Keratinocyte (primary cell): ENCODE measurements at regions not wholly inside any gene's neighbourhood (a gene's known extent, or its start where the extent isn't known, plus 50 kb on each side); places are given as distances from the start of the nearest gene placed in this dataset.

Experiments
- DNase-seq: peaks from one replicate; pipeline ENCODE4 v3.0.0-alpha.2; 2011; ENCODE audit warnings: low read depth, missing footprints, low spot score
- FAIRE-seq: peaks from 2 replicates; lab custom pipeline; 2011; peaks lifted over from hg19 to GRCh38; lab: Jason Lieb, UNC
- H2AFZ ChIP-seq: 2 replicates; pipeline ENCODE4 v1.6.0; 2012; ENCODE audit warnings: low read length, control low read depth, inconsistent platforms; ENCODE audit not compliant: control insufficient read depth
- H3K27ac ChIP-seq: 2 replicates; pipeline ENCODE4 v1.5.1; 2011; ENCODE audit warnings: low read length; ENCODE audit not compliant: control insufficient read depth, insufficient read depth
- H3K27me3 ChIP-seq: 3 replicates; pipeline ENCODE4 v1.6.0; 2011; ENCODE audit warnings: low read length; ENCODE audit not compliant: control insufficient read depth, insufficient read depth; ENCODE audit errors: extremely low read depth
- H3K36me3 ChIP-seq, 2 experiments: 2 replicates in 1 of 2; 3 replicates in 1 of 2; pipeline ENCODE4 v1.5.1; 2011; ENCODE audit warnings: low read length in 2 of 2, mild to moderate bottlenecking in 1 of 2; ENCODE audit not compliant: control insufficient read depth in 2 of 2, insufficient read depth in 2 of 2; ENCODE audit errors: extremely low read depth in 1 of 2
- H3K4me1 ChIP-seq: 3 replicates; pipeline ENCODE4 v1.5.1; 2011; ENCODE audit warnings: low read length; ENCODE audit not compliant: control insufficient read depth, insufficient read depth; ENCODE audit errors: extremely low read depth
- H3K4me2 ChIP-seq: 3 replicates; pipeline ENCODE4 v1.6.0; 2011; ENCODE audit warnings: low read depth, low read length; ENCODE audit not compliant: control insufficient read depth, insufficient read depth; ENCODE audit errors: extremely low read depth
- H3K4me3 ChIP-seq, 3 experiments: fragments of 200-600 bp in 1 of 3; sonication (generic) in 1 of 3; 2 replicates in 2 of 3; 3 replicates in 1 of 3; pipeline ENCODE4 v1.5.1; 2011 to 2016; ENCODE audit warnings: low read length in 3 of 3, mild to moderate bottlenecking in 3 of 3, control low read depth in 2 of 3, inconsistent platforms in 1 of 3, low read depth in 1 of 3, mixed read lengths in 1 of 3, mixed run types in 1 of 3, moderate library complexity in 1 of 3; ENCODE audit not compliant: control insufficient read depth in 2 of 3, insufficient read depth in 2 of 3; ENCODE audit errors: extremely low read depth in 1 of 3
- H3K79me2 ChIP-seq: 2 replicates; pipeline ENCODE4 v1.6.0; 2012; ENCODE audit warnings: low read length; ENCODE audit not compliant: control insufficient read depth, insufficient read depth
- H3K9ac ChIP-seq: 3 replicates; pipeline ENCODE4 v1.6.0; 2011; ENCODE audit warnings: low read length; ENCODE audit not compliant: control insufficient read depth, insufficient read depth; ENCODE audit errors: extremely low read depth
- H3K9me1 ChIP-seq: 3 replicates; pipeline ENCODE4 v1.6.0; 2011; ENCODE audit warnings: low read length; ENCODE audit not compliant: control insufficient read depth, insufficient read depth; ENCODE audit errors: extremely low read depth
- H3K9me3 ChIP-seq: 2 replicates; pipeline ENCODE4 v1.5.1; 2012; ENCODE audit warnings: low read depth, low read length; ENCODE audit not compliant: control insufficient read depth
- H4K20me1 ChIP-seq: 3 replicates; pipeline ENCODE4 v1.6.0; 2011; ENCODE audit warnings: low read length; ENCODE audit not compliant: control insufficient read depth, insufficient read depth; ENCODE audit errors: extremely low read depth
- CTCF ChIP-seq, 3 experiments: IDR thresholded peaks in 1 of 3; conservative IDR thresholded peaks in 1 of 3; optimal IDR thresholded peaks in 1 of 3; 2 replicates in 2 of 3; 3 replicates in 1 of 3; pipeline versions ENCODE3 to v1.5.1; 2011; ENCODE audit warnings: low read length in 3 of 3, mild to moderate bottlenecking in 3 of 3, moderate library complexity in 2 of 3, control low read depth in 1 of 3, inconsistent platforms in 1 of 3; ENCODE audit not compliant: insufficient read depth in 2 of 3; ENCODE audit errors: extremely low read depth in 1 of 3
- EZH2 ChIP-seq: IDR thresholded peaks from one replicate; pipeline ENCODE4 v1.6.1; 2012; ENCODE audit warnings: inconsistent platforms, mild to moderate bottlenecking, low read length, moderate library complexity
- dilution Hi-C: fragments of 300-500 bp; cut with MboI; formaldehyde crosslinking; loops from one replicate; pipeline ENCODE4 v1.7.0; 2020; ENCODE audit warnings: low sequenced_read_pairs; ENCODE audit not compliant: extremely low pct_ligation_motif_present

- DNase-seq: no peak
- no peaks in the 10 kb centered on the region for H3K27me3 ChIP-seq
- FAIRE-seq: no peak
- H3K27ac ChIP-seq: no peak overlapping the region
- no peak overlapping the region for H3K4me2 ChIP-seq
- dilution Hi-C loops: no loop called here
- H3K9me1 ChIP-seq: no peaks in the 10 kb centered on the region
- no peaks in the 10 kb centered on the region for H3K79me2 ChIP-seq
- no peaks in the 10 kb centered on the region for H3K36me3 ChIP-seq
- no peaks in the 10 kb centered on the region for H3K9me3 ChIP-seq
- H3K9ac ChIP-seq: no peak overlapping the region
- no peaks in the 10 kb centered on the region for H3K4me1 ChIP-seq
- H2AFZ ChIP-seq: no peak overlapping the region
- TF ChIP-seq EZH2 (no peak), CTCF (optimal IDR thresholded peaks at IDR 0.05 in 1 of 3, IDR thresholded peaks at IDR 0.05 in 1 of 3, conservative IDR thresholded peaks at IDR 0.05 in 1 of 3; ENCODE audit: extremely low read depth in 1 of 3, insufficient read depth in 2 of 3, low read length in 3 of 3) (no peak)
- H3K4me3 ChIP-seq: no peak overlapping the region
- H4K20me1 ChIP-seq: no peaks in the 10 kb centered on the region
Measured at GRCh38 chr3:112747624-112748023, 99.0 kb downstream of the CD200R1L start.

DNA sequence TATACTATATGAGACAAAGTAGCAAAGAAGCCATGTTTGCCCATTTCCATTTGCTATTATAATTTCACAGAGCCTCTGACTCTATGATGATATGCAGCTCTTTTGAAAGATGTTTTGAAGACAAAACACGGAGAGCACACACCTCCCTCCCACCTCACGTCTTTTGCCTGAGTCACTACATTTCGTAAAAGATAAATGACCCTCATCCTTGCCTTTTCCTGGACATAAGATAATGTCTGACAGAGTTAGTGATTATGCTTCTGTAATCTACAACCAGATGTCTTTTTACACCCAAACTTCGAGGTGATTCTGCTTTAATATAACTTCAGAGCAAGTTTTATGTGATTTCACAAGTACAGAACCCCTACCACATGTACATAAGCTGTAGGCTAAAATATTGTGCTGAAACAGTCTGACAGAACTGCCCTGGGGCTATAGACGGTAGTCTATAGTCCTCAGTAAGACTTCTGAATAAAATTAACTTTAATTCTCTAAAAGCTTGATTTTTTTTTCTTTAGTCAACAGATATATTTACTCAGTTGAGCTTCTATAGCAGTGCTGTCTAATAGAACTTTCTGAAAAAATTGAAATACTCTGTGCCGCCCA, 99.9 kb downstream of the CD200R1L start:
- no peak overlapping the region for H3K4me2 ChIP-seq
- dilution Hi-C loops: no loop called here
- no peaks in the 10 kb centered on the region for H3K79me2 ChIP-seq
- no peak for FAIRE-seq
- H3K27me3 ChIP-seq: no peaks in the 10 kb centered on the region
- no peaks in the 10 kb centered on the region for H3K36me3 ChIP-seq
- no peaks in the 10 kb centered on the region for H3K9me3 ChIP-seq
- no peak for DNase-seq
- H2AFZ ChIP-seq: no peak overlapping the region
- TF ChIP-seq EZH2: no peak
- no peak for TF ChIP-seq CTCF (optimal IDR thresholded peaks at IDR 0.05 in 1 of 3, IDR thresholded peaks at IDR 0.05 in 1 of 3, conservative IDR thresholded peaks at IDR 0.05 in 1 of 3; ENCODE audit: extremely low read depth in 1 of 3, insufficient read depth in 2 of 3, low read length in 3 of 3)
- H3K27ac ChIP-seq: no peak overlapping the region
- H4K20me1 ChIP-seq: no peaks in the 10 kb centered on the region
- H3K9ac ChIP-seq: no peak overlapping the region
- H3K4me3 ChIP-seq: no peak overlapping the region
- no peaks in the 10 kb centered on the region for H3K9me1 ChIP-seq
- no peaks in the 10 kb centered on the region for H3K4me1 ChIP-seq
